H9 (cell line): ENCODE measurements at regions not wholly inside any gene's neighbourhood (a gene's known extent, or its start where the extent isn't known, plus 50 kb on each side); places are given as distances from the start of the nearest gene placed in this dataset.

Experiments
- DNase-seq: peaks from one replicate; pipeline ENCODE4 v3.0.0-alpha.2; 2017
- H2AFZ ChIP-seq: one replicate; pipeline ENCODE4 v1.6.1; 2013; ENCODE audit warnings: mild to moderate bottlenecking, low read length, control low read depth, moderate library complexity
- H2AK5ac ChIP-seq: 2 replicates; pipeline ENCODE4 v1.6.1; 2013; ENCODE audit warnings: low read length, control low read depth, mixed read lengths; ENCODE audit not compliant: insufficient read length
- H2BK120ac ChIP-seq: one replicate; pipeline ENCODE4 v1.6.1; 2013; ENCODE audit warnings: low read depth, mild to moderate bottlenecking, low read length, control low read depth, inconsistent platforms; ENCODE audit not compliant: poor library complexity, severe bottlenecking
- H2BK12ac ChIP-seq: 2 replicates; pipeline ENCODE4 v1.6.1; 2013; ENCODE audit warnings: low read length, control low read depth, mixed read lengths, low read depth; ENCODE audit not compliant: insufficient read length
- H2BK15ac ChIP-seq: 2 replicates; pipeline ENCODE4 v1.6.1; 2013; ENCODE audit warnings: low read depth, low read length, control low read depth
- H2BK20ac ChIP-seq: one replicate; pipeline ENCODE4 v1.6.1; 2013; ENCODE audit warnings: low read depth, mild to moderate bottlenecking, low read length, control low read depth, inconsistent platforms; ENCODE audit not compliant: poor library complexity, severe bottlenecking
- H2BK5ac ChIP-seq: 2 replicates; pipeline ENCODE4 v1.6.1; 2013; ENCODE audit warnings: low read length, control low read depth, mixed read lengths; ENCODE audit not compliant: insufficient read length
- H3K14ac ChIP-seq: 2 replicates; pipeline ENCODE4 v1.6.1; 2013; ENCODE audit warnings: low read length, control low read depth; ENCODE audit not compliant: insufficient read depth
- H3K18ac ChIP-seq: 2 replicates; pipeline ENCODE4 v1.6.1; 2013; ENCODE audit warnings: low read depth, mild to moderate bottlenecking, mixed read lengths, low read length, control low read depth; ENCODE audit not compliant: insufficient read length
- H3K23ac ChIP-seq: 2 replicates; pipeline ENCODE4 v1.6.1; 2013; ENCODE audit warnings: low read length, control low read depth, mixed read lengths, low read depth; ENCODE audit not compliant: insufficient read length
- H3K23me2 ChIP-seq: 2 replicates; pipeline ENCODE4 v1.6.1; 2013; ENCODE audit warnings: low read depth, mild to moderate bottlenecking, mixed read lengths, low read length, control low read depth; ENCODE audit not compliant: insufficient read length, poor library complexity, severe bottlenecking
- H3K27ac ChIP-seq: 2 replicates; pipeline ENCODE4 v1.5.1; 2013; ENCODE audit warnings: low read length, control low read depth, mixed read lengths, low read depth; ENCODE audit not compliant: insufficient read length
- H3K27me3 ChIP-seq: 2 replicates; pipeline ENCODE4 v1.6.1; 2013; ENCODE audit warnings: low read length, control low read depth, inconsistent platforms; ENCODE audit not compliant: insufficient read depth
- H3K4ac ChIP-seq: 2 replicates; pipeline ENCODE4 v1.6.1; 2013; ENCODE audit warnings: low read depth, mild to moderate bottlenecking, control low read depth, inconsistent platforms, low read length, moderate library complexity
- H3K4me1 ChIP-seq: 2 replicates; pipeline ENCODE4 v1.6.1; 2013; ENCODE audit warnings: low read length, control low read depth, inconsistent platforms; ENCODE audit not compliant: insufficient read depth
- H3K4me2 ChIP-seq: 2 replicates; pipeline ENCODE4 v1.6.1; 2013; ENCODE audit warnings: low read length, control low read depth, mixed read lengths; ENCODE audit not compliant: insufficient read length, insufficient read depth
- H3K56ac ChIP-seq: 2 replicates; pipeline ENCODE4 v1.6.1; 2013; ENCODE audit warnings: low read depth, mild to moderate bottlenecking, mixed read lengths, low read length, control low read depth; ENCODE audit not compliant: insufficient read length
- H3K79me1 ChIP-seq: 2 replicates; pipeline ENCODE4 v1.6.1; 2013; ENCODE audit warnings: low read depth, mild to moderate bottlenecking, moderate library complexity, low read length, control low read depth, inconsistent platforms; ENCODE audit not compliant: insufficient read depth, poor library complexity, severe bottlenecking
- H3K79me2 ChIP-seq: 2 replicates; pipeline ENCODE4 v1.6.1; 2013; ENCODE audit warnings: low read length, control low read depth, inconsistent platforms; ENCODE audit not compliant: insufficient read depth
- H3K9ac ChIP-seq: 2 replicates; pipeline ENCODE4 v1.6.1; 2013; ENCODE audit warnings: low read length, control low read depth, mixed read lengths; ENCODE audit not compliant: insufficient read length; ENCODE audit errors: extremely low read depth
- H3K9me3 ChIP-seq: one replicate; pipeline ENCODE4 v1.6.1; 2013; ENCODE audit warnings: low read depth, low read length, inconsistent platforms; ENCODE audit not compliant: control insufficient read depth
- H3T11ph ChIP-seq: one replicate; pipeline ENCODE4 v1.6.1; 2013; ENCODE audit warnings: mild to moderate bottlenecking, low read length, control low read depth, inconsistent platforms
- H4K20me1 ChIP-seq: one replicate; pipeline ENCODE4 v1.6.1; 2013; ENCODE audit not compliant: control insufficient read depth, insufficient read length, insufficient read depth
- H4K5ac ChIP-seq: 2 replicates; pipeline ENCODE4 v1.6.1; 2013; ENCODE audit warnings: low read depth, mild to moderate bottlenecking, mixed read lengths, low read length, control low read depth; ENCODE audit not compliant: insufficient read length
- H4K8ac ChIP-seq: replicated peaks from 2 replicates; pipeline ENCODE4 v1.6.1; 2013; ENCODE audit warnings: low read length, control low read depth, mixed read lengths, low read depth; ENCODE audit not compliant: insufficient read length
- H4K91ac ChIP-seq: 2 replicates; pipeline ENCODE4 v1.6.1; 2013; ENCODE audit warnings: low read depth, mild to moderate bottlenecking, moderate library complexity, mixed read lengths, low read length, control low read depth; ENCODE audit not compliant: insufficient read length
- H3K27ac Mint-ChIP-seq, 3 experiments: 2 replicates in 2 of 3; 3 replicates in 1 of 3; pipeline ENCODE4 v1.8.0; 2020 to 2021; ENCODE audit warnings: mixed read lengths in 3 of 3, mild to moderate bottlenecking in 1 of 3, moderate library complexity in 1 of 3
- H3K27me3 Mint-ChIP-seq: 2 replicates; pipeline ENCODE4 v1.8.0; 2021; ENCODE audit warnings: low read depth, mild to moderate bottlenecking, moderate library complexity, mixed read lengths
- H3K36me3 Mint-ChIP-seq, 3 experiments: 2 replicates in 2 of 3; 3 replicates in 1 of 3; pipeline ENCODE4 v1.8.0; 2020 to 2021; ENCODE audit warnings: low read depth in 3 of 3, mixed read lengths in 3 of 3; ENCODE audit not compliant: insufficient read depth in 1 of 3
- H3K4me1 Mint-ChIP-seq, 2 experiments: 2 replicates each; pipeline ENCODE4 v1.8.0; 2020; ENCODE audit warnings: mixed read lengths in 2 of 2
- H3K4me3 Mint-ChIP-seq, 2 experiments: 2 replicates in 1 of 2; 3 replicates in 1 of 2; pipeline ENCODE4 v1.8.0; 2020 to 2021; ENCODE audit warnings: mild to moderate bottlenecking in 2 of 2, mixed read lengths in 2 of 2, moderate library complexity in 1 of 2
- H3K9me3 Mint-ChIP-seq, 2 experiments: 2 replicates in 1 of 2; 3 replicates in 1 of 2; pipeline ENCODE4 v1.8.0; 2020; ENCODE audit warnings: mild to moderate bottlenecking in 2 of 2, mixed read lengths in 2 of 2, moderate library complexity in 1 of 2
- WGBS: extraction: QIAGEN DNeasy Blood & Tissue Kit; methylation state at CpG from one replicate; pipeline ENCODE4 v1.1.7; 2013; ENCODE audit warnings: missing lambda C conversion rate, low lambda C conversion rate, mixed read lengths; ENCODE audit not compliant: insufficient read length; ENCODE audit errors: extremely low coverage; 5-methylcytosine and 5-hydroxymethylcytosine counted together
- TF ChIP-seq, protein P1 (sequence below): fragments of 200-600 bp; sonication (generic); conservative IDR thresholded peaks from 3 replicates; pipeline ENCODE4 v1.8.0; 2021; ENCODE audit warnings: antibody characterized with exemption, mild to moderate bottlenecking

DNA sequence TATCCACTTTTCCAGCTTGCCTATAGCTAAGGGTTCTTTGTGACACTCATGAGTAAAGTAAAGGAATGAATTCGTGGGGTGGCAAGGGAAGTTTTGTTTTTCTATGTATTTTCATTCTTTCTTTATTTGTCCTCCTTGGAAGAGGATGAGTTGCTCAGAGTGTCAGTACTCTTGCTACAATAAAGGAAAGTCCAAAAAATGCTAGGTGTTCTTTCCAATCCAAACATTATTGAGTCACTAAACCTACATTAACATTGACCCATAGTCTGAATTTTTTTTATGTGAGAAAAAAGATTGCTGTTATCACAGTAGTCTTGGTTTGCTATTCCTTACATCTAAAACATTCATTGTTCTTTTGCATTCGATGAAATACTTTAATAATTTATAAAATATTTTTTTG, 959.9 kb upstream of the ADGRL4 start:
- peaks cover 13 to 14% of the 10 kb centered on the region in 2 experiments; a peak in 4 of 5 replicates for H3K9me3 Mint-ChIP-seq
- Histone ChIP-seq H2AFZ (no peak overlapping the region), H3K23me2 (no peaks in the 10 kb centered on the region), H3K56ac (no peak overlapping the region), H4K20me1 (no peaks in the 10 kb centered on the region), H3K27ac (no peak overlapping the region), H3K4ac (no peak overlapping the region), H3K23ac (no peak overlapping the region), H3K9ac (no peak overlapping the region), H3K79me1 (no peaks in the 10 kb centered on the region), H3K79me2 (no peaks in the 10 kb centered on the region), H2BK20ac (no peak overlapping the region), H2BK12ac (no peak overlapping the region), H2BK5ac (no peak overlapping the region), H2AK5ac (no peak overlapping the region), H3K14ac (no peak overlapping the region), H2BK15ac (no peak overlapping the region), H3K18ac (no peak overlapping the region), H4K5ac (no peak overlapping the region), H4K91ac (no peak overlapping the region), H3K27me3 (no peaks in the 10 kb centered on the region), H3K4me2 (no peak overlapping the region), H3K9me3 (no peaks in the 10 kb centered on the region), H2BK120ac (no peak overlapping the region), H3T11ph (no peak overlapping the region), H4K8ac (no peak overlapping the region), H3K4me1 (no peaks in the 10 kb centered on the region)
- peaks cover 8 to 13% of the 10 kb centered on the region in 2 experiments for H3K4me1 Mint-ChIP-seq
- TF ChIP-seq, protein P1, sequence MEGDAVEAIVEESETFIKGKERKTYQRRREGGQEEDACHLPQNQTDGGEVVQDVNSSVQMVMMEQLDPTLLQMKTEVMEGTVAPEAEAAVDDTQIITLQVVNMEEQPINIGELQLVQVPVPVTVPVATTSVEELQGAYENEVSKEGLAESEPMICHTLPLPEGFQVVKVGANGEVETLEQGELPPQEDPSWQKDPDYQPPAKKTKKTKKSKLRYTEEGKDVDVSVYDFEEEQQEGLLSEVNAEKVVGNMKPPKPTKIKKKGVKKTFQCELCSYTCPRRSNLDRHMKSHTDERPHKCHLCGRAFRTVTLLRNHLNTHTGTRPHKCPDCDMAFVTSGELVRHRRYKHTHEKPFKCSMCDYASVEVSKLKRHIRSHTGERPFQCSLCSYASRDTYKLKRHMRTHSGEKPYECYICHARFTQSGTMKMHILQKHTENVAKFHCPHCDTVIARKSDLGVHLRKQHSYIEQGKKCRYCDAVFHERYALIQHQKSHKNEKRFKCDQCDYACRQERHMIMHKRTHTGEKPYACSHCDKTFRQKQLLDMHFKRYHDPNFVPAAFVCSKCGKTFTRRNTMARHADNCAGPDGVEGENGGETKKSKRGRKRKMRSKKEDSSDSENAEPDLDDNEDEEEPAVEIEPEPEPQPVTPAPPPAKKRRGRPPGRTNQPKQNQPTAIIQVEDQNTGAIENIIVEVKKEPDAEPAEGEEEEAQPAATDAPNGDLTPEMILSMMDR = no peak
- WGBS = no CpG with 5 or more reads among the region's 2 CpGs
- peaks cover 8 to 9% (median 8%) of the 10 kb centered on the region in 3 experiments; a peak in 6 of 7 replicates for H3K36me3 Mint-ChIP-seq
- no peak overlapping the region for H3K27ac Mint-ChIP-seq
- no peaks in the 10 kb centered on the region for H3K27me3 Mint-ChIP-seq
- no peak for DNase-seq
- H3K4me3 Mint-ChIP-seq = no peak overlapping the region; a peak in 1 of 5 replicates
